WTC11 (cell line): ENCODE measurements at regions not wholly inside any gene's neighbourhood (a gene's known extent, or its start where the extent isn't known, plus 50 kb on each side); places are given as distances from the start of the nearest gene placed in this dataset.
"Not testable (repeated sequence)": the region's sequence is repeated elsewhere in the genome, so short reads cannot be mapped to it uniquely, and the experiment has no call there.

ENCODE experiments used
- CTCF ChIP-seq: fragments of 200-600 bp; IDR thresholded peaks from 2 replicates; pipeline ENCODE4 v1.8.0; 2022; ENCODE audit warnings: antibody characterized with exemption
- MAX ChIP-seq: sonication (generic); formaldehyde crosslinking; IDR thresholded peaks from 2 replicates; pipeline ENCODE4 v1.8.0; 2022; ENCODE audit warnings: mild to moderate bottlenecking, missing genetic modification reagents
- SP1 ChIP-seq: sonication (generic); formaldehyde crosslinking; conservative IDR thresholded peaks from 2 replicates; pipeline ENCODE4 v1.8.1; 2022; ENCODE audit warnings: missing genetic modification reagents
- ZNF138 ChIP-seq: sonication (generic); formaldehyde crosslinking; conservative IDR thresholded peaks from 2 replicates; pipeline ENCODE4 v1.8.1; 2022; ENCODE audit warnings: mild to moderate bottlenecking, moderate library complexity, missing genetic modification reagents
- ZNF232 ChIP-seq: sonication (generic); formaldehyde crosslinking; IDR thresholded peaks from 2 replicates; pipeline ENCODE4 v1.8.0; 2022; ENCODE audit warnings: mild to moderate bottlenecking, missing genetic modification reagents

DNA sequence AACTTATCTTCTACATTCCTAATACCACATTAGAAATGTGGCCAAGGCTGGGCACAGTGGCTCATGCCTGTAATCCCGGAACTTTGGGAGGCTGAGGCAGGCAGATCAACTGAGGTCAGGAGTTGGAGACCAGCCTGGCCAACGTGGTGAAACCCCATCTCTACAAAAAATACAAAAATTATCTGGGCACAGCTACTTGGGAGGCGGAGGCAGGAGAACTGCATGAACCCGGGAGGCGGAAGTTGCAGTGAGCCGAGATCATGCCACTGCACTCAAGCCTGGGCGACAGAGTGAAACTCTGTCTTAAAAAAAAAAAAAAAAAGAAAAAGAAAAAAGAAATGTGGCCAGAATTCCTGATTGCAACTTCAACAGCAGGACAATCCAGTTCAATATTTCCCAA, 196.6 kb upstream of the RASGEF1B start:
- not testable (repeated sequence) for TF ChIP-seq MAX; SP1 (CRISPR knock-in tag); ZNF232 (CRISPR knock-in tag); CTCF; ZNF138
